ENCODE measurements at regions not wholly inside any gene's neighbourhood (a gene's known extent, or its start where the extent isn't known, plus 50 kb on each side); places are given as distances from the start of the nearest gene placed in this dataset.

DNA sequence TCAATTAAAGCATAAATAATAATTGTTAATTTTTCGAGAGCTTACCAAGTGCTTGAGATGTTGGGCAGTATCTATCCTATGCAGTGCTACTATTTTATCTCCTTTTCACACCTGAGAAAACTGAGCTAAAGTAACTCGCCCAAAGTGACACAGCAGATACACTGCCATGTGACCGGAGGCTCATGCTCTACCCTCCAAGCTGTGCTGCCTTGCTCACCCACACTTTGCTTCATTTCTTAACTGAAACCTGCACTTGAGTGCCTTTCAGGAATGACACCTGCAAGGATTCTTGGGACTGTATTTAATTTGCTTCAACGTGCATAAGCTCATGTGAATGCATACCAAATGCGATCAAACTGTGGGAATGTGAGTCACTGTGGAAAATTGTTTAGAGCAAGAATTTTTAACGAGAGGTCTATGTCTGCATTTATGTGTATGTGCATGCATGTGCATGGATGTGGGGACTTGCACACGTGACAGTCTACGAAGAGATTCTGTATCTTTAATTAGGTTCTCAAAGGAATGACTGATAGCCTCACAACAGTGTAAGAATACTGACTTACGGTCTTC is 119.2 kb downstream of the ADCYAP1R1 start:
- no peak for DNase-seq
